ENCODE measurements at regions not wholly inside any gene's neighbourhood (a gene's known extent, or its start where the extent isn't known, plus 50 kb on each side); places are given as distances from the start of the nearest gene placed in this dataset.
"Not testable (repeated sequence)": the region's sequence is repeated elsewhere in the genome, so short reads cannot be mapped to it uniquely, and the experiment has no call there.

DNA sequence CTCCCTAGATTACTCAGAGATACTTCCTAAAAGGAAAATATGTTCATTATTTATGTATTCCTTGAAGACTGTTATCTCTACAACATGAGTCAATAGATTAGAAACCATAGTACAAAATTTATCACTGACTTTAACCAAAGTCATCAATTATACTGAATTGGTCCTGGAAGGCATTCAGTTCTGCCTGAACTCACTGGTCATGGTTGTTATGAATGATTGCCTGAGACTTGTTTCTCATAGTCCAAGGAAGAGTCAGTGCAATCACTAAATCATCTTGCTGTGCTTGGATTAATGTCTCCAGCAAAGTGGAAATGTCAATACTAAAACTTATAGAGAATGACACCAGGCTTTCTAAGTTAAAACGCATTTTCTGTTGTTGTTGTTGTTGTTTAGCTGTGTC, 878.6 kb upstream of the MANEA start:
- Mint-ChIP-seq H3K36me3 (no peaks in the 10 kb centered on the region), H3K4me3 (no peak overlapping the region), H3K9me3 (no peaks in the 10 kb centered on the region), H3K27me3 (ENCODE audit: insufficient read depth, low read depth) (peaks cover 2% of the 10 kb centered on the region), H3K27ac (no peak overlapping the region), H3K4me1 (no peaks in the 10 kb centered on the region)
- Histone ChIP-seq H4K20me1 (ENCODE audit: low read depth) (no peaks in the 10 kb centered on the region), H3K27me3 (no peaks in the 10 kb centered on the region), H3K9ac (no peak overlapping the region), H3K9me3 (ENCODE audit: low read depth) (no peaks in the 10 kb centered on the region), H3K4me1 (no peaks in the 10 kb centered on the region), H3K4me2 (no peak overlapping the region), H3K4me3 (no peak overlapping the region), H3K27ac (no peak overlapping the region), H2AFZ (replicated peaks) (no peak overlapping the region), H3K36me3 (no peaks in the 10 kb centered on the region), H3K79me2 (ENCODE audit: low read depth) (no peaks in the 10 kb centered on the region), H3F3A (ENCODE audit: low read depth) (no peaks in the 10 kb centered on the region)
- DNase-seq (ENCODE audit: low spot score): no peak
- TF ChIP-seq, protein P1, sequence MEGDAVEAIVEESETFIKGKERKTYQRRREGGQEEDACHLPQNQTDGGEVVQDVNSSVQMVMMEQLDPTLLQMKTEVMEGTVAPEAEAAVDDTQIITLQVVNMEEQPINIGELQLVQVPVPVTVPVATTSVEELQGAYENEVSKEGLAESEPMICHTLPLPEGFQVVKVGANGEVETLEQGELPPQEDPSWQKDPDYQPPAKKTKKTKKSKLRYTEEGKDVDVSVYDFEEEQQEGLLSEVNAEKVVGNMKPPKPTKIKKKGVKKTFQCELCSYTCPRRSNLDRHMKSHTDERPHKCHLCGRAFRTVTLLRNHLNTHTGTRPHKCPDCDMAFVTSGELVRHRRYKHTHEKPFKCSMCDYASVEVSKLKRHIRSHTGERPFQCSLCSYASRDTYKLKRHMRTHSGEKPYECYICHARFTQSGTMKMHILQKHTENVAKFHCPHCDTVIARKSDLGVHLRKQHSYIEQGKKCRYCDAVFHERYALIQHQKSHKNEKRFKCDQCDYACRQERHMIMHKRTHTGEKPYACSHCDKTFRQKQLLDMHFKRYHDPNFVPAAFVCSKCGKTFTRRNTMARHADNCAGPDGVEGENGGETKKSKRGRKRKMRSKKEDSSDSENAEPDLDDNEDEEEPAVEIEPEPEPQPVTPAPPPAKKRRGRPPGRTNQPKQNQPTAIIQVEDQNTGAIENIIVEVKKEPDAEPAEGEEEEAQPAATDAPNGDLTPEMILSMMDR (IDR thresholded peaks at IDR 0.05): no peak
- TF ChIP-seq EZH2 (IDR thresholded peaks at IDR 0.05) (no peak), EZH2phosphoT487 (IDR thresholded peaks at IDR 0.05) (no peak)

DNA sequence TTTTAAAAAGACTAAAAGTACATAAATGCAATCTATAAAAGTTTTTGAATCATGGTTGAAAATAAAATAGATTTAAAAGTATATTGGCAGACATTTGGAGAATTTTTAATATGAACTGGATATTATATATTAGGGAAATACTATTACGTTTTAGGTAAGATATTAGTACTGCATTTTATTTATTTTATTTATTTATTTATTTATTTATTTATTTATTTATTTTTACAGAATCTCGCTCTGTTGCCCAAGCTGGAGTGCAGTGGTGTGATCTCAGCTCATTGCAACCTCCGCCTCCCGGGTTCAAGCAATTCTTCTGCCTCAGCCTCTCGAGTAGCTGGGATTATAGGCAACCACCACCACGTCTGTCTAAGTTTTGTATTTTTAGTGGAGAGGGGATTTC, 890.1 kb upstream of the MANEA start:
- not testable (repeated sequence) for H3F3A ChIP-seq (ENCODE audit: low read depth); H3K27ac ChIP-seq; H3K9me3 Mint-ChIP-seq; H3K9me3 ChIP-seq (ENCODE audit: low read depth); H3K4me1 Mint-ChIP-seq; H3K36me3 Mint-ChIP-seq; H3K27me3 ChIP-seq; H3K79me2 ChIP-seq (ENCODE audit: low read depth); H4K20me1 ChIP-seq (ENCODE audit: low read depth); H3K4me3 ChIP-seq; H3K4me3 Mint-ChIP-seq; H3K27ac Mint-ChIP-seq; H3K4me1 ChIP-seq; H3K27me3 Mint-ChIP-seq (ENCODE audit: insufficient read depth, low read depth); H2AFZ ChIP-seq (replicated peaks); H3K4me2 ChIP-seq; H3K9ac ChIP-seq; H3K36me3 ChIP-seq; DNase-seq (ENCODE audit: low spot score)

- Mint-ChIP-seq H3K9me3 (no peaks in the 10 kb centered on the region), H3K27ac (no peak overlapping the region), H3K27me3 (ENCODE audit: insufficient read depth, low read depth) (no peaks in the 10 kb centered on the region), H3K4me1 (peaks cover 5% of the 10 kb centered on the region), H3K36me3 (no peaks in the 10 kb centered on the region), H3K4me3 (no peak overlapping the region)
- no peak overlapping the region for H2AFZ ChIP-seq (replicated peaks)
- no peaks in the 10 kb centered on the region for H3F3A ChIP-seq (ENCODE audit: low read depth)
- DNase-seq (ENCODE audit: low spot score): no peak
- peaks cover under 1% of the 10 kb centered on the region for H3K36me3 ChIP-seq
- H3K79me2 ChIP-seq (ENCODE audit: low read depth): no peaks in the 10 kb centered on the region
- H3K4me3 ChIP-seq: no peak overlapping the region
- TF ChIP-seq EZH2phosphoT487 (IDR thresholded peaks at IDR 0.05) (no peak), EZH2 (IDR thresholded peaks at IDR 0.05) (no peak)
- TF ChIP-seq, protein P1 (IDR thresholded peaks at IDR 0.05): no peak
- H3K4me2 ChIP-seq: no peak overlapping the region
- H3K4me1 ChIP-seq: no peaks in the 10 kb centered on the region
- no peaks in the 10 kb centered on the region for H4K20me1 ChIP-seq (ENCODE audit: low read depth)
- H3K27me3 ChIP-seq: no peaks in the 10 kb centered on the region
- no peak overlapping the region for H3K9ac ChIP-seq
- no peak overlapping the region for H3K27ac ChIP-seq
- no peaks in the 10 kb centered on the region for H3K9me3 ChIP-seq (ENCODE audit: low read depth)
Observed at GRCh38 chr6:94683409-94683808, 893.9 kb upstream of the MANEA start.

- Histone ChIP-seq H3K4me3 (no peak overlapping the region), H3K79me2 (ENCODE audit: low read depth) (no peaks in the 10 kb centered on the region), H3K27me3 (no peaks in the 10 kb centered on the region), H4K20me1 (ENCODE audit: low read depth) (no peaks in the 10 kb centered on the region), H3K9ac (no peak overlapping the region), H3K4me1 (no peaks in the 10 kb centered on the region), H3F3A (ENCODE audit: low read depth) (no peaks in the 10 kb centered on the region), H3K36me3 (no peaks in the 10 kb centered on the region), H3K4me2 (no peak overlapping the region), H2AFZ (replicated peaks) (no peak overlapping the region), H3K9me3 (ENCODE audit: low read depth) (no peaks in the 10 kb centered on the region), H3K27ac (no peak overlapping the region)
- Mint-ChIP-seq H3K27me3 (ENCODE audit: insufficient read depth, low read depth) (no peaks in the 10 kb centered on the region), H3K27ac (no peak overlapping the region), H3K9me3 (peaks cover 2% of the 10 kb centered on the region), H3K4me1 (peaks cover 5% of the 10 kb centered on the region), H3K36me3 (no peaks in the 10 kb centered on the region), H3K4me3 (no peak overlapping the region)
- no peak for TF ChIP-seq EZH2 (IDR thresholded peaks at IDR 0.05)
- TF ChIP-seq EZH2phosphoT487 (IDR thresholded peaks at IDR 0.05): no peak
- TF ChIP-seq, protein P1 (IDR thresholded peaks at IDR 0.05): no peak
- DNase-seq (ENCODE audit: low spot score): no peak
Observed at GRCh38 chr6:94680669-94681212, 896.6 kb upstream of the MANEA start.

Measured in neural progenitor cell (in vitro differentiated cells).